Liver (tissue), 8 donors: ENCODE measurements at regions not wholly inside any gene's neighbourhood (a gene's known extent, or its start where the extent isn't known, plus 50 kb on each side); places are given as distances from the start of the nearest gene placed in this dataset.

ENCODE experiments used
- DNase-seq: peaks from one replicate; pipeline ENCODE4 v3.0.0-alpha.2; 2017; ENCODE audit warnings: low spot score
- H3K27ac ChIP-seq, 2 donors: one replicate each; pipeline ENCODE4 v1.7.0; 2013; ENCODE audit warnings: inconsistent platforms in 2 of 2, low read length in 2 of 2, control low read depth in 1 of 2, low read depth in 1 of 2, mild to moderate bottlenecking in 1 of 2
- H3K27me3 ChIP-seq, 4 donors: one replicate each; pipeline versions ENCODE4 v1.6.1 to v1.7.0; 2013; ENCODE audit warnings: low read length in 3 of 4, inconsistent platforms in 1 of 4, mild to moderate bottlenecking in 1 of 4, moderate library complexity in 1 of 4; ENCODE audit not compliant: control insufficient read depth in 4 of 4, insufficient read depth in 4 of 4
- H3K36me3 ChIP-seq, 4 donors: one replicate each; pipeline versions ENCODE4 v1.6.1 to v1.7.0; 2013; ENCODE audit warnings: low read length in 3 of 4, mild to moderate bottlenecking in 3 of 4, low read depth in 1 of 4, moderate library complexity in 1 of 4; ENCODE audit not compliant: control insufficient read depth in 4 of 4, insufficient read depth in 3 of 4
- H3K4me1 ChIP-seq, 4 donors: one replicate each; pipeline versions ENCODE4 v1.6.1 to v1.7.0; 2013; ENCODE audit warnings: low read length in 3 of 4, mild to moderate bottlenecking in 3 of 4, moderate library complexity in 1 of 4; ENCODE audit not compliant: control insufficient read depth in 4 of 4, insufficient read depth in 4 of 4
- H3K4me3 ChIP-seq, 3 donors: one replicate each; pipeline versions ENCODE4 v1.6.1 to v1.7.0; 2013; ENCODE audit warnings: low read length in 3 of 3, control low read depth in 1 of 3, low read depth in 1 of 3, mild to moderate bottlenecking in 1 of 3
- H3K9ac ChIP-seq, 2 donors: one replicate each; pipeline ENCODE4 v1.7.0; 2013; ENCODE audit warnings: low read length in 2 of 2, mild to moderate bottlenecking in 2 of 2, moderate library complexity in 2 of 2, control low read depth in 1 of 2, low read depth in 1 of 2
- H3K9me3 ChIP-seq, 4 donors: one replicate each; pipeline versions ENCODE4 v1.6.1 to v1.7.0; 2013; ENCODE audit warnings: low read length in 3 of 4; ENCODE audit not compliant: control insufficient read depth in 4 of 4
- EGR1 ChIP-seq, 2 donors: IDR thresholded peaks; 2 replicates each; pipeline ENCODE4 v1.6.1; 2016 to 2018; ENCODE audit warnings: antibody characterized with exemption in 2 of 2, low read depth in 2 of 2
- FOXA1 ChIP-seq: IDR thresholded peaks from 2 replicates; pipeline ENCODE4 v1.6.1; 2016; ENCODE audit warnings: antibody characterized with exemption
- FOXA2 ChIP-seq: IDR thresholded peaks from 2 replicates; pipeline ENCODE4 v1.6.1; 2016; ENCODE audit warnings: antibody characterized with exemption
- GABPA ChIP-seq, 2 donors: IDR thresholded peaks in 1 of 2; conservative IDR thresholded peaks in 1 of 2; 2 replicates each; pipeline ENCODE4 v1.6.1; 2016; ENCODE audit warnings: antibody characterized with exemption in 2 of 2, mild to moderate bottlenecking in 1 of 2, moderate library complexity in 1 of 2
- HNF4A ChIP-seq, 2 donors: conservative IDR thresholded peaks; 2 replicates each; pipeline ENCODE4 v1.6.1; 2016; ENCODE audit warnings: antibody characterized with exemption in 2 of 2, mild to moderate bottlenecking in 2 of 2
- HNF4G ChIP-seq: IDR thresholded peaks from 2 replicates; pipeline ENCODE4 v1.6.1; 2016; ENCODE audit warnings: antibody characterized with exemption
- JUND ChIP-seq, 2 donors: IDR thresholded peaks; 2 replicates each; pipeline ENCODE4 v1.6.1; 2016; ENCODE audit warnings: antibody characterized with exemption in 2 of 2
- NR2F2 ChIP-seq: IDR thresholded peaks from 2 replicates; pipeline ENCODE4 v1.6.1; 2016; ENCODE audit warnings: antibody characterized with exemption
- RAD21 ChIP-seq, 2 donors: IDR thresholded peaks; 2 replicates each; pipeline ENCODE4 v1.6.1; 2016; ENCODE audit warnings: antibody characterized with exemption in 2 of 2, mild to moderate bottlenecking in 2 of 2
- RXRA ChIP-seq, 2 donors: IDR thresholded peaks; 2 replicates each; pipeline ENCODE4 v1.6.1; 2017 to 2018; ENCODE audit warnings: antibody characterized with exemption in 2 of 2, mild to moderate bottlenecking in 1 of 2
- SP1 ChIP-seq: IDR thresholded peaks from 2 replicates; pipeline ENCODE4 v1.6.1; 2018; ENCODE audit warnings: antibody characterized with exemption, mild to moderate bottlenecking
- TAF1 ChIP-seq: conservative IDR thresholded peaks from 2 replicates; pipeline ENCODE4 v1.6.1; 2016; ENCODE audit warnings: antibody characterized with exemption, mild to moderate bottlenecking
- YY1 ChIP-seq: IDR thresholded peaks from 2 replicates; pipeline ENCODE4 v1.6.1; 2016; ENCODE audit warnings: antibody characterized with exemption, mild to moderate bottlenecking
- WGBS: extraction: QIAGEN DNeasy Blood & Tissue Kit; methylation state at CpG from one replicate; pipeline ENCODE4 v1.1.7; 2013; 5-methylcytosine and 5-hydroxymethylcytosine counted together
- TF ChIP-seq, protein P1 (sequence below): fragments of 150-350 bp; IDR thresholded peaks from 2 replicates; pipeline ENCODE4 v1.5.1; 2017; ENCODE audit warnings: improper control_type of control experiment, low read depth, low read length; ENCODE audit not compliant: missing input control
- TF ChIP-seq, protein P2 (sequence below): IDR thresholded peaks from 2 replicates; pipeline ENCODE4 v1.6.1; 2016; ENCODE audit warnings: antibody characterized with exemption
- TF ChIP-seq, protein P3 (sequence below): IDR thresholded peaks from 2 replicates; pipeline ENCODE4 v1.6.1; 2016; ENCODE audit warnings: antibody characterized with exemption
- TF ChIP-seq, protein P4 (sequence below): IDR thresholded peaks from 2 replicates; pipeline ENCODE4 v1.6.1; 2016; ENCODE audit warnings: antibody characterized with exemption
- TF ChIP-seq, protein P5 (sequence below): IDR thresholded peaks from 2 replicates; pipeline ENCODE4 v1.6.1; 2016; ENCODE audit warnings: antibody characterized with exemption, mild to moderate bottlenecking
- donor health status: healthy.
- donor health status: healthy.
- donor health status: healthy.
- donor health status: healthy.
- donor health status: healthy.

DNA sequence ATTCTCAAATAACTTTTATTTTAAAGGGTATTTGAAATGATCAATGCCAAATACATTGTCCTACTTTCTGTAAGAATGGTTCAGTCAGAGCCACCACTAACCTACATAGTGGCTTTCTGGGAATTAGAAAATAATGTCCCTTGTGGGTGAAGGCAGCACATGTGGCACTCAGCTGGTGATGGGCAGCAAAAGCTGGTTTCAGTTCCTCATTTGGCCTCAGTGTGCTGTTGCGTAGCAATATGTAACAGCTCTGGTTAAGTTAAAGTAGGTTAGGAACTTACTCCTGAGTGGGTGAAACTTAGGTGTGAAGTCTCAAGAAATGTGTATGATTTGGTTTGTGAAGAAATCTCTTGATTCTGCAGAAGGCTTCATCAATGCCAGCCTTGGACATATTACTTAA, 99.6 kb upstream of the SPEF2 start (continued):
- no peak for TF ChIP-seq GABPA (IDR thresholded peaks at IDR 0.05 in 1 of 2, conservative IDR thresholded peaks at IDR 0.05 in 1 of 2)

DNA sequence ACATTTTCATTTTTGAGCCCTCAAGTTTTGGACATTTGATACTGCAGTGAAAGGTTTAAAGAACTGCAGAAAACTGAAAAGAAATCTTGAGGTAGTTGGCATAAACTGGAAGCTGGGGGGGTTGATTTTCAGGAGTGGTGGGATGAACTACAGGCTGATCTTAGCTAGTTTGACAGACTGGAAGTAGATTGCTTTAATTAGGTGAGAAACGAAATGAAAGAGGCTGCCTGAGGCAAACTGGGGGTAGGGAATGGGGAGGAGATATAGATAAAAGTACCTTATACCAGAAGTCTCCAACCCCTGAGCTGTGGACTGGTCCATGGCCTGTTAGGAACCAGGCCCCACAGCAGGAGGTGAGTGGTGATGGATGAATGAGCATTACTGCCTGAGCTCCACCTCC, 101.4 kb upstream of the SPEF2 start:
- no peaks in the 10 kb centered on the region for H3K27me3 ChIP-seq
- peaks cover 0 to 2% (median 0%) of the 10 kb centered on the region in 4 donors for H3K9me3 ChIP-seq
- H3K4me3 ChIP-seq: no peak overlapping the region
- H3K27ac ChIP-seq: no peak overlapping the region
- no peaks in the 10 kb centered on the region for H3K36me3 ChIP-seq
- WGBS: 30% methylated on average over 1 of the region's 1 CpG
- TF ChIP-seq RAD21 (IDR thresholded peaks at IDR 0.05) (no peak), HNF4A (conservative IDR thresholded peaks at IDR 0.05) (no peak), RXRA (IDR thresholded peaks at IDR 0.05) (no peak), JUND (IDR thresholded peaks at IDR 0.05) (no peak), FOXA1 (no peak)
- TF ChIP-seq, protein P1, sequence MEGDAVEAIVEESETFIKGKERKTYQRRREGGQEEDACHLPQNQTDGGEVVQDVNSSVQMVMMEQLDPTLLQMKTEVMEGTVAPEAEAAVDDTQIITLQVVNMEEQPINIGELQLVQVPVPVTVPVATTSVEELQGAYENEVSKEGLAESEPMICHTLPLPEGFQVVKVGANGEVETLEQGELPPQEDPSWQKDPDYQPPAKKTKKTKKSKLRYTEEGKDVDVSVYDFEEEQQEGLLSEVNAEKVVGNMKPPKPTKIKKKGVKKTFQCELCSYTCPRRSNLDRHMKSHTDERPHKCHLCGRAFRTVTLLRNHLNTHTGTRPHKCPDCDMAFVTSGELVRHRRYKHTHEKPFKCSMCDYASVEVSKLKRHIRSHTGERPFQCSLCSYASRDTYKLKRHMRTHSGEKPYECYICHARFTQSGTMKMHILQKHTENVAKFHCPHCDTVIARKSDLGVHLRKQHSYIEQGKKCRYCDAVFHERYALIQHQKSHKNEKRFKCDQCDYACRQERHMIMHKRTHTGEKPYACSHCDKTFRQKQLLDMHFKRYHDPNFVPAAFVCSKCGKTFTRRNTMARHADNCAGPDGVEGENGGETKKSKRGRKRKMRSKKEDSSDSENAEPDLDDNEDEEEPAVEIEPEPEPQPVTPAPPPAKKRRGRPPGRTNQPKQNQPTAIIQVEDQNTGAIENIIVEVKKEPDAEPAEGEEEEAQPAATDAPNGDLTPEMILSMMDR: no peak
- TF ChIP-seq, protein P2, sequence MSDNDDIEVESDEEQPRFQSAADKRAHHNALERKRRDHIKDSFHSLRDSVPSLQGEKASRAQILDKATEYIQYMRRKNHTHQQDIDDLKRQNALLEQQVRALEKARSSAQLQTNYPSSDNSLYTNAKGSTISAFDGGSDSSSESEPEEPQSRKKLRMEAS: no peak
- DNase-seq: no peak
- H3K4me1 ChIP-seq: no peaks in the 10 kb centered on the region
- no peak overlapping the region for H3K9ac ChIP-seq

DNA sequence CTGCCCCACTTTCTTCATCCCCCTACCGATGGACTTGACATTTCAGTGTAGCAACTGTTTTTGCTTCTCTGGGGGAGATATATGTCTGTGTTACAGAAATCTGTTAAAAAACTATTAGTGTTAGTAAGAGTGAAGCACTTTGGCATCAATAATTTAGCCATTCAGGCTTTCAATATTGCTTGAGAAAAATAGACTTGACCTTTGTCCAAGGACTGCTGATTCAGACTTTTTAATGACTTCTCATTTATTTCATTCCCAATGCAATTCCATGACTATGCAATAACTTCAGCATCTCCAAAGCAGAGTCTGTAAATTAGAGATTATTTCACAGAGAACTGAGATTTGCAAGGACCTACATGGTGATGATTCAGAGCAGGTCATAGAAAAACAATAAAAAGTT, 104.1 kb upstream of the SPEF2 start:
- H3K9ac ChIP-seq: no peak overlapping the region
- no peaks in the 10 kb centered on the region for H3K27me3 ChIP-seq
- no peaks in the 10 kb centered on the region for H3K4me1 ChIP-seq
- DNase-seq: no peak
- no peaks in the 10 kb centered on the region for H3K36me3 ChIP-seq
- TF ChIP-seq, protein P2: no peak
- TF ChIP-seq, protein P3, sequence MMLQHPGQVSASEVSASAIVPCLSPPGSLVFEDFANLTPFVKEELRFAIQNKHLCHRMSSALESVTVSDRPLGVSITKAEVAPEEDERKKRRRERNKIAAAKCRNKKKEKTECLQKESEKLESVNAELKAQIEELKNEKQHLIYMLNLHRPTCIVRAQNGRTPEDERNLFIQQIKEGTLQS: no peak
- TF ChIP-seq RAD21 (IDR thresholded peaks at IDR 0.05) (no peak), HNF4G (no peak), NR2F2 (no peak), EGR1 (IDR thresholded peaks at IDR 0.05; ENCODE audit: low read depth in 2 of 2) (no peak), GABPA (IDR thresholded peaks at IDR 0.05 in 1 of 2, conservative IDR thresholded peaks at IDR 0.05 in 1 of 2) (no peak), YY1 (no peak), FOXA2 (no peak), JUND (IDR thresholded peaks at IDR 0.05) (no peak), TAF1 (no peak), RXRA (IDR thresholded peaks at IDR 0.05) (no peak), FOXA1 (no peak), HNF4A (conservative IDR thresholded peaks at IDR 0.05) (no peak), SP1 (no peak)
- TF ChIP-seq, protein P1: no peak
- TF ChIP-seq, protein P4, sequence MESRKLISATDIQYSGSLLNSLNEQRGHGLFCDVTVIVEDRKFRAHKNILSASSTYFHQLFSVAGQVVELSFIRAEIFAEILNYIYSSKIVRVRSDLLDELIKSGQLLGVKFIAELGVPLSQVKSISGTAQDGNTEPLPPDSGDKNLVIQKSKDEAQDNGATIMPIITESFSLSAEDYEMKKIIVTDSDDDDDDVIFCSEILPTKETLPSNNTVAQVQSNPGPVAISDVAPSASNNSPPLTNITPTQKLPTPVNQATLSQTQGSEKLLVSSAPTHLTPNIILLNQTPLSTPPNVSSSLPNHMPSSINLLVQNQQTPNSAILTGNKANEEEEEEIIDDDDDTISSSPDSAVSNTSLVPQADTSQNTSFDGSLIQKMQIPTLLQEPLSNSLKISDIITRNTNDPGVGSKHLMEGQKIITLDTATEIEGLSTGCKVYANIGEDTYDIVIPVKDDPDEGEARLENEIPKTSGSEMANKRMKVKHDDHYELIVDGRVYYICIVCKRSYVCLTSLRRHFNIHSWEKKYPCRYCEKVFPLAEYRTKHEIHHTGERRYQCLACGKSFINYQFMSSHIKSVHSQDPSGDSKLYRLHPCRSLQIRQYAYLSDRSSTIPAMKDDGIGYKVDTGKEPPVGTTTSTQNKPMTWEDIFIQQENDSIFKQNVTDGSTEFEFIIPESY: no peak
- TF ChIP-seq, protein P5, sequence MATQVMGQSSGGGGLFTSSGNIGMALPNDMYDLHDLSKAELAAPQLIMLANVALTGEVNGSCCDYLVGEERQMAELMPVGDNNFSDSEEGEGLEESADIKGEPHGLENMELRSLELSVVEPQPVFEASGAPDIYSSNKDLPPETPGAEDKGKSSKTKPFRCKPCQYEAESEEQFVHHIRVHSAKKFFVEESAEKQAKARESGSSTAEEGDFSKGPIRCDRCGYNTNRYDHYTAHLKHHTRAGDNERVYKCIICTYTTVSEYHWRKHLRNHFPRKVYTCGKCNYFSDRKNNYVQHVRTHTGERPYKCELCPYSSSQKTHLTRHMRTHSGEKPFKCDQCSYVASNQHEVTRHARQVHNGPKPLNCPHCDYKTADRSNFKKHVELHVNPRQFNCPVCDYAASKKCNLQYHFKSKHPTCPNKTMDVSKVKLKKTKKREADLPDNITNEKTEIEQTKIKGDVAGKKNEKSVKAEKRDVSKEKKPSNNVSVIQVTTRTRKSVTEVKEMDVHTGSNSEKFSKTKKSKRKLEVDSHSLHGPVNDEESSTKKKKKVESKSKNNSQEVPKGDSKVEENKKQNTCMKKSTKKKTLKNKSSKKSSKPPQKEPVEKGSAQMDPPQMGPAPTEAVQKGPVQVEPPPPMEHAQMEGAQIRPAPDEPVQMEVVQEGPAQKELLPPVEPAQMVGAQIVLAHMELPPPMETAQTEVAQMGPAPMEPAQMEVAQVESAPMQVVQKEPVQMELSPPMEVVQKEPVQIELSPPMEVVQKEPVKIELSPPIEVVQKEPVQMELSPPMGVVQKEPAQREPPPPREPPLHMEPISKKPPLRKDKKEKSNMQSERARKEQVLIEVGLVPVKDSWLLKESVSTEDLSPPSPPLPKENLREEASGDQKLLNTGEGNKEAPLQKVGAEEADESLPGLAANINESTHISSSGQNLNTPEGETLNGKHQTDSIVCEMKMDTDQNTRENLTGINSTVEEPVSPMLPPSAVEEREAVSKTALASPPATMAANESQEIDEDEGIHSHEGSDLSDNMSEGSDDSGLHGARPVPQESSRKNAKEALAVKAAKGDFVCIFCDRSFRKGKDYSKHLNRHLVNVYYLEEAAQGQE: no peak
- no peak overlapping the region for H3K27ac ChIP-seq
- H3K4me3 ChIP-seq: no peak overlapping the region
- H3K9me3 ChIP-seq: peaks cover 0 to 2% (median 0%) of the 10 kb centered on the region in 4 donors
- WGBS: 95% methylated on average over 1 of the region's 1 CpG
